ENCODE measurements at regions not wholly inside any gene's neighbourhood (a gene's known extent, or its start where the extent isn't known, plus 50 kb on each side); places are given as distances from the start of the nearest gene placed in this dataset.

DNA sequence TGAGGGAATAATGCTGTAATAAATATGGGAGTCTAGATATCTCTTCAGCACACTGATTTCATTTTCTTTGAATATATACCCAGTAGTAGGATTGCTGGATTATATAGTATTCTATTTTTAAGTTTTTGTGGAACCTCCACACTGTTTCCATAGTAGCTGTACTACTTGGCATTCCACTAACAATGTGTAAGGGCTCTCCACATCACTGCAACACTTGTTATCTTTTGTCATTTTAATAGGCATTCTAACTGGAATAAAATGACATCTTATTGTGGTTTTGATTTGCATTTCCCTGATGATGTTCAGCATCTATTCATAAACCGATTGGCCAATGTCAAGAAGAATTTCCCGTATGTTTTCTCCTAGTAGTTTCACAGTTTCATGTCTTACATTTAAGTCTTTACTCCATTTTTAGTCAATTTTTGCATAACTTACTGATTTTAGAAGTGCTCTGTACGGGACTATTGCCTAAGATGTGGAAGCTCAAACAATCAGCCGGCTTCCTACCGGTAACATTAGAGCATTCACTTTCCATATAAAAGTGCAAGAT lies 1078.8 kb downstream of the TAF11L14 start:
- TF ChIP-seq, protein P1, sequence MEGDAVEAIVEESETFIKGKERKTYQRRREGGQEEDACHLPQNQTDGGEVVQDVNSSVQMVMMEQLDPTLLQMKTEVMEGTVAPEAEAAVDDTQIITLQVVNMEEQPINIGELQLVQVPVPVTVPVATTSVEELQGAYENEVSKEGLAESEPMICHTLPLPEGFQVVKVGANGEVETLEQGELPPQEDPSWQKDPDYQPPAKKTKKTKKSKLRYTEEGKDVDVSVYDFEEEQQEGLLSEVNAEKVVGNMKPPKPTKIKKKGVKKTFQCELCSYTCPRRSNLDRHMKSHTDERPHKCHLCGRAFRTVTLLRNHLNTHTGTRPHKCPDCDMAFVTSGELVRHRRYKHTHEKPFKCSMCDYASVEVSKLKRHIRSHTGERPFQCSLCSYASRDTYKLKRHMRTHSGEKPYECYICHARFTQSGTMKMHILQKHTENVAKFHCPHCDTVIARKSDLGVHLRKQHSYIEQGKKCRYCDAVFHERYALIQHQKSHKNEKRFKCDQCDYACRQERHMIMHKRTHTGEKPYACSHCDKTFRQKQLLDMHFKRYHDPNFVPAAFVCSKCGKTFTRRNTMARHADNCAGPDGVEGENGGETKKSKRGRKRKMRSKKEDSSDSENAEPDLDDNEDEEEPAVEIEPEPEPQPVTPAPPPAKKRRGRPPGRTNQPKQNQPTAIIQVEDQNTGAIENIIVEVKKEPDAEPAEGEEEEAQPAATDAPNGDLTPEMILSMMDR (IDR thresholded peaks at IDR 0.05): no peak
- no peak for TF ChIP-seq POLR2AphosphoS5 (IDR thresholded peaks at IDR 0.05)
- TF ChIP-seq POLR2A (IDR thresholded peaks at IDR 0.05): no peak

Data from breast epithelium (tissue), 3 donors.